HL-60 (cell line): ENCODE measurements at regions not wholly inside any gene's neighbourhood (a gene's known extent, or its start where the extent isn't known, plus 50 kb on each side); places are given as distances from the start of the nearest gene placed in this dataset.

Experiments
- DNase-seq, 2 experiments: peaks; one replicate each; pipeline ENCODE4 v3.0.0-alpha.2; 2010 to 2020; ENCODE audit warnings: low read depth in 1 of 2, low spot score in 1 of 2
- H3K27ac ChIP-seq: fragments of 250-450 bp; sonication (Bioruptor Pico); replicated peaks from 2 replicates; pipeline ENCODE4 v1.5.1; 2020; ENCODE audit warnings: mild to moderate bottlenecking, moderate library complexity
- H3K27me3 ChIP-seq: fragments of 250-450 bp; sonication (Bioruptor Pico); 2 replicates; pipeline ENCODE4 v1.5.1; 2021; ENCODE audit warnings: mild to moderate bottlenecking, moderate library complexity; ENCODE audit not compliant: insufficient read depth, poor library complexity, severe bottlenecking
- H3K4me3 ChIP-seq: replicated peaks from 2 replicates; pipeline ENCODE4 v1.5.1; 2011; ENCODE audit warnings: mild to moderate bottlenecking, control low read depth, low read length; ENCODE audit not compliant: insufficient read depth
- GABPA ChIP-seq: IDR thresholded peaks from 2 replicates; pipeline ENCODE4 v1.6.1; 2012; ENCODE audit warnings: low read depth
- POLR2AphosphoS5 ChIP-seq: IDR thresholded peaks from 2 replicates; pipeline ENCODE4 v1.6.1; 2012; ENCODE audit warnings: low read depth
- SPI1 ChIP-seq: IDR thresholded peaks from 2 replicates; pipeline ENCODE4 v1.6.1; 2012; ENCODE audit warnings: low read depth, mild to moderate bottlenecking, borderline replicate concordance
- TF ChIP-seq, protein P1 (sequence below): IDR thresholded peaks from 2 replicates; pipeline ENCODE4 v1.6.1; 2012; ENCODE audit warnings: low read depth; ENCODE audit not compliant: insufficient replicate concordance
- TF ChIP-seq, protein P2 (sequence below): IDR thresholded peaks from one replicate; pipeline ENCODE4 v1.5.1; 2011; ENCODE audit warnings: low read length, control low read depth, inconsistent platforms; ENCODE audit not compliant: insufficient read depth

DNA sequence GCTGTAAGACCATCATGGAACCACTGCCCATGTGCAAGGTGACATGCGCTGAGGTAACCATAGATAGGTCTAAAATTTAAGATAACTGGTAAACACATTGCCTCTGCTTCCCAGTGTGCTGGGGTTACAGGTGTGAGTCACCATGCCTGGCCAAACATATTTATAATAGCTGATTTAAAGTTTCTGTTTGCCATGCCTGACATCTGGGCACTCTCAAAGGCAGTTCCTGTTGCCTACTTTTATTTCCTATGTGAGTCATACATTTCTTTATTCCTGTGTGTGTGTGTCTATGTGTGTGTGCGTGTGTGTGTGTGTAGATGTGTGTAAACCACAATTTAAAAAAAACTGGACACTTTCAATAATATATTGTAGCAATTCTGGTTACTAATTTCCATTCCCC is 415.2 kb upstream of the NETO1 start:
- no peak for DNase-seq
- TF ChIP-seq, protein P1, sequence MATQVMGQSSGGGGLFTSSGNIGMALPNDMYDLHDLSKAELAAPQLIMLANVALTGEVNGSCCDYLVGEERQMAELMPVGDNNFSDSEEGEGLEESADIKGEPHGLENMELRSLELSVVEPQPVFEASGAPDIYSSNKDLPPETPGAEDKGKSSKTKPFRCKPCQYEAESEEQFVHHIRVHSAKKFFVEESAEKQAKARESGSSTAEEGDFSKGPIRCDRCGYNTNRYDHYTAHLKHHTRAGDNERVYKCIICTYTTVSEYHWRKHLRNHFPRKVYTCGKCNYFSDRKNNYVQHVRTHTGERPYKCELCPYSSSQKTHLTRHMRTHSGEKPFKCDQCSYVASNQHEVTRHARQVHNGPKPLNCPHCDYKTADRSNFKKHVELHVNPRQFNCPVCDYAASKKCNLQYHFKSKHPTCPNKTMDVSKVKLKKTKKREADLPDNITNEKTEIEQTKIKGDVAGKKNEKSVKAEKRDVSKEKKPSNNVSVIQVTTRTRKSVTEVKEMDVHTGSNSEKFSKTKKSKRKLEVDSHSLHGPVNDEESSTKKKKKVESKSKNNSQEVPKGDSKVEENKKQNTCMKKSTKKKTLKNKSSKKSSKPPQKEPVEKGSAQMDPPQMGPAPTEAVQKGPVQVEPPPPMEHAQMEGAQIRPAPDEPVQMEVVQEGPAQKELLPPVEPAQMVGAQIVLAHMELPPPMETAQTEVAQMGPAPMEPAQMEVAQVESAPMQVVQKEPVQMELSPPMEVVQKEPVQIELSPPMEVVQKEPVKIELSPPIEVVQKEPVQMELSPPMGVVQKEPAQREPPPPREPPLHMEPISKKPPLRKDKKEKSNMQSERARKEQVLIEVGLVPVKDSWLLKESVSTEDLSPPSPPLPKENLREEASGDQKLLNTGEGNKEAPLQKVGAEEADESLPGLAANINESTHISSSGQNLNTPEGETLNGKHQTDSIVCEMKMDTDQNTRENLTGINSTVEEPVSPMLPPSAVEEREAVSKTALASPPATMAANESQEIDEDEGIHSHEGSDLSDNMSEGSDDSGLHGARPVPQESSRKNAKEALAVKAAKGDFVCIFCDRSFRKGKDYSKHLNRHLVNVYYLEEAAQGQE = no peak
- TF ChIP-seq SPI1 (no peak), GABPA (no peak)
- Histone ChIP-seq H3K27me3 (no peaks in the 10 kb centered on the region), H3K27ac (no peak overlapping the region), H3K4me3 (no peak overlapping the region)

DNA sequence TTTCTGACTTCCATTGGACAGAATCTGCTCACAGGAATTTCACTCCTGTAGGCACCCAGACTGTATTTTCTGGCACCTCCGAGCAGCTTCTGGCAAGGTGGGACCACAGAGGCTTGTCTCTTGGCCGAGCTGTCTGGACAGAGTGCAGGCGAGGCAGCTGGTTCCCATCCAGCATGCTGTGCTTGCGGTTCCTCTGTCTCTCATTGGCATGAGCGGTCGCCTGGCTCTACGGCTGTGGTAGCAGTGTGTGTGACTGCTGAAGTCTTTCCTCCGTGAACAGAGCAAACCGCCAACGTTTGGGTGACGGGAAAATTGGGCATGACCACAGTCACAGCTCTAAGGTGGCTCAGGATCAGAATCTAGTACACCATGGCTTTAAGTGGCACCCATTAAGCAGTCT is 411.7 kb upstream of the NETO1 start:
- TF ChIP-seq, protein P1 = no peak
- no peak for TF ChIP-seq GABPA
- Histone ChIP-seq H3K27ac (no peak overlapping the region), H3K4me3 (no peak overlapping the region), H3K27me3 (no peaks in the 10 kb centered on the region)
- DNase-seq = no peak

DNA sequence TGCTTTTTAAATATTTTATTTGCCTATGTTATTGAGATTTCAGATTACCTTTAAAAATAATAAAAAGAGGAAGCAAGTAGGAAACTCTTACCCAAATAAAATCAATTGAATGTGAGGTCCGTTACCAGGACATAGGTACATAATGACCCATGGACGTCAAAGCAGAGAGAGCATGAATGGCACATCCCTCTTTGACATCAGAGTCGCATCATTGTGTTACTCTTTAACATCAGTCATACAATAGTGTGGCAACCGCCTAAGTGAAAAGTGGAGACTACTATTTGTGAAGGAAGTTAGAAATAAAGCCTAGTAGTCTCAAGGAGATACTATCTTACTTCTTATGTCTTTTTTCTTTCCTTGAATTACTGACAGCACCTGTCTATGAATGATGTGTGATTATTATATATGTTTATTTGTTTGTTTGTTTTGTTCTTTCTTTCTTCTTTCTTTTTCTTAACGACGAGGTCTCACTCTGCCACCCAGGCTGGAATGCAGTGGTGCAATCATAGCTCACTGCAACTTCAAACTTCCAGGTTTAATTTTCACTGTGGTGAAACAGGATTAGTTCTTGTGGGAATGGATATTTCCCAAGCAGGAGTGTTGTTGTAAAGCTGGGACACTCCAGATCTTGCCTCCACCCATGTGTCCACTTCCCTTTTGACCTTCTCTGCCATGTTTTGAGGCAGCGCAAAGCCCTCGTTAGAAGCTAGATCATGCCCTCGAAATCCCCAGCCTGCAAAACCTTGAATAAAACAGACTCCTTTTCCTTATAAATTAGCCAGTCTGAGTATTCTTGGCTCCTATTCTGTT is 407.2 kb upstream of the NETO1 start:
- TF ChIP-seq, protein P1 = no peak
- TF ChIP-seq GABPA (no peak), POLR2AphosphoS5 (no peak)
- TF ChIP-seq, protein P2, sequence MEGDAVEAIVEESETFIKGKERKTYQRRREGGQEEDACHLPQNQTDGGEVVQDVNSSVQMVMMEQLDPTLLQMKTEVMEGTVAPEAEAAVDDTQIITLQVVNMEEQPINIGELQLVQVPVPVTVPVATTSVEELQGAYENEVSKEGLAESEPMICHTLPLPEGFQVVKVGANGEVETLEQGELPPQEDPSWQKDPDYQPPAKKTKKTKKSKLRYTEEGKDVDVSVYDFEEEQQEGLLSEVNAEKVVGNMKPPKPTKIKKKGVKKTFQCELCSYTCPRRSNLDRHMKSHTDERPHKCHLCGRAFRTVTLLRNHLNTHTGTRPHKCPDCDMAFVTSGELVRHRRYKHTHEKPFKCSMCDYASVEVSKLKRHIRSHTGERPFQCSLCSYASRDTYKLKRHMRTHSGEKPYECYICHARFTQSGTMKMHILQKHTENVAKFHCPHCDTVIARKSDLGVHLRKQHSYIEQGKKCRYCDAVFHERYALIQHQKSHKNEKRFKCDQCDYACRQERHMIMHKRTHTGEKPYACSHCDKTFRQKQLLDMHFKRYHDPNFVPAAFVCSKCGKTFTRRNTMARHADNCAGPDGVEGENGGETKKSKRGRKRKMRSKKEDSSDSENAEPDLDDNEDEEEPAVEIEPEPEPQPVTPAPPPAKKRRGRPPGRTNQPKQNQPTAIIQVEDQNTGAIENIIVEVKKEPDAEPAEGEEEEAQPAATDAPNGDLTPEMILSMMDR = no peak
- Histone ChIP-seq H3K27ac (no peak overlapping the region), H3K27me3 (no peaks in the 10 kb centered on the region), H3K4me3 (no peak overlapping the region)
- DNase-seq = no peak

DNA sequence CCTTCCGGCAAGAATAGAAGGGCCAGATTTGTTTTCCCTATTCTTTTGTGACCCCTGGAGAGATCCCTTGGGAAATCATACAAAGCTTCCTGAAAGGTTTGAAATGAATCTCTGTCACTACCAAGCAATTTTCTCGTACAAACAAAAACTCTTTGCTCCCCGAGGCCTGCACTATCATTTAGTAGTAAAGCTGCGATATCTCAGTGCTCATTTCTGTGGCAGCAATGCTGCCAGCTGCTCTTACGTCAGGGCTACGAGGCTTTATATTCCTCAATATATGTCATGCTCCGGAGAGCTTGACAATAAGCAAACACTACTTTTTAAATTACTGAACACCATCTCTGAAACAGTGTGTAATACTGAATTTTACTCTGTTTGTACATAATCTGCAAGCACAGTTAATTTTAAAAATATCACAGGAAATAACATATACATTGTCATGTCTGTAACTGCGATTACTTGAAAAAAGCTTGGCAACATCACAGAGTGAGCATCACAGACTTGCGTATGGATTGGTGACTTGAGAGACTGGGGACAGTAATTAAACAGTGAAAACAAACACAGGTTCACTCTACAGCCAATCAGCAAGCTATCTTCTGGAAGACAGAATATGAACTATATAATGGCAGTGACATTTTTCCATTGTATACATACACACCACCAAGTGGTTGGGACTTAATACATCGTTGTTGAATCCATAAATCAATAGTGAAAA is 403.3 kb upstream of the NETO1 start:
- DNase-seq = no peak
- TF ChIP-seq, protein P1 = no peak
- TF ChIP-seq SPI1 (no peak), GABPA (no peak), POLR2AphosphoS5 (no peak)
- H3K27me3 ChIP-seq = no peaks in the 10 kb centered on the region
- no peak overlapping the region for H3K27ac ChIP-seq
- no peak overlapping the region for H3K4me3 ChIP-seq
